IMR-90 (cell line): ENCODE measurements at regions not wholly inside any gene's neighbourhood (a gene's known extent, or its start where the extent isn't known, plus 50 kb on each side); places are given as distances from the start of the nearest gene placed in this dataset.

Experiments
- ATAC-seq: fragments of 200-7000 bp; cut with Tn5 transposase; 2 replicates; pipeline ENCODE4 v1.9.1; 2020; ENCODE audit warnings: low read depth, mild to moderate bottlenecking, moderate library complexity
- BruUV-seq: library from RNA; stranded (reverse); fragments of 400-500 nt; replicated peaks from 2 replicates; lab custom pipeline; 2021; lab: Mats Ljungman, UMichigan
- CTCF ChIA-PET: fragments of 300-600 bp; formaldehyde crosslinking; extraction: SDS; loops from one replicate; lab custom pipeline; 2021; ENCODE audit warnings: antibody characterized with exemption; lab: Yijun Ruan, JAX
- POLR2A ChIA-PET: fragments of 300-600 bp; sonication (Branson Sonifier 250); formaldehyde crosslinking; loops from one replicate; lab custom pipeline; 2022; ENCODE audit warnings: antibody characterized with exemption; ENCODE audit not compliant: unreplicated experiment; lab: Charles Lee
- DNase-seq: peaks from one replicate; pipeline ENCODE4 v3.0.0; 2013
- H2AFZ ChIP-seq: replicated peaks from 2 replicates; pipeline ENCODE3; 2013; ENCODE audit warnings: low read length, mild to moderate bottlenecking; ENCODE audit not compliant: poor library complexity
- H2AK5ac ChIP-seq: 2 replicates; pipeline ENCODE4 v1.6.1; 2013; ENCODE audit warnings: low read depth, low read length, inconsistent platforms
- H2AK9ac ChIP-seq: replicated peaks from 2 replicates; pipeline ENCODE3; 2013; ENCODE audit warnings: mild to moderate bottlenecking, low read depth, low read length, moderate library complexity; ENCODE audit not compliant: poor library complexity
- H2BK120ac ChIP-seq: 2 replicates; pipeline ENCODE4 v1.6.1; 2013; ENCODE audit warnings: low read depth, low read length, inconsistent platforms
- H2BK15ac ChIP-seq: 3 replicates; pipeline ENCODE4 v1.6.1; 2013; ENCODE audit warnings: low read depth, low read length, inconsistent platforms
- H2BK20ac ChIP-seq: 2 replicates; pipeline ENCODE4 v1.6.1; 2013; ENCODE audit warnings: low read depth, mild to moderate bottlenecking, inconsistent platforms, low read length, moderate library complexity
- H2BK5ac ChIP-seq: 2 replicates; pipeline ENCODE4 v1.6.1; 2013; ENCODE audit warnings: mild to moderate bottlenecking, low read depth, low read length, inconsistent platforms; ENCODE audit not compliant: poor library complexity, severe bottlenecking
- H3K14ac ChIP-seq: replicated peaks from 2 replicates; pipeline ENCODE4 v1.6.1; 2013; ENCODE audit warnings: low read depth, low read length, inconsistent platforms
- H3K18ac ChIP-seq: 2 replicates; pipeline ENCODE4 v1.6.1; 2013; ENCODE audit warnings: low read depth, low read length, control low read depth
- H3K23ac ChIP-seq: 2 replicates; pipeline ENCODE4 v1.6.1; 2013; ENCODE audit warnings: low read depth, low read length, inconsistent platforms
- H3K27ac ChIP-seq: 2 replicates; pipeline ENCODE4 v1.5.1; 2013; ENCODE audit warnings: mild to moderate bottlenecking, control low read depth, low read length; ENCODE audit not compliant: insufficient read depth
- H3K27me3 ChIP-seq: 2 replicates; pipeline ENCODE4 v1.6.1; 2013; ENCODE audit warnings: low read length; ENCODE audit not compliant: control insufficient read depth, insufficient read depth
- H3K36me3 ChIP-seq: 2 replicates; pipeline ENCODE4 v1.6.1; 2013; ENCODE audit warnings: low read length, mixed read lengths; ENCODE audit not compliant: control insufficient read depth, insufficient read depth
- H3K4ac ChIP-seq: 2 replicates; pipeline ENCODE4 v1.6.1; 2013; ENCODE audit warnings: low read depth, low read length, inconsistent platforms
- H3K4me1 ChIP-seq: 2 replicates; pipeline ENCODE4 v1.6.1; 2013; ENCODE audit warnings: low read length, mixed read lengths; ENCODE audit not compliant: control insufficient read depth, insufficient read depth
- H3K4me2 ChIP-seq: 2 replicates; pipeline ENCODE4 v1.6.1; 2013; ENCODE audit warnings: low read depth, mild to moderate bottlenecking, control low read depth, low read length, moderate library complexity
- H3K4me3 ChIP-seq: 2 replicates; pipeline ENCODE4 v1.5.1; 2013; ENCODE audit warnings: low read depth, mild to moderate bottlenecking, control low read depth, low read length, moderate library complexity; ENCODE audit not compliant: insufficient read depth
- H3K56ac ChIP-seq: 2 replicates; pipeline ENCODE4 v1.6.1; 2013; ENCODE audit warnings: low read length, inconsistent platforms; ENCODE audit not compliant: insufficient read depth; ENCODE audit errors: extremely low read depth
- H3K79me1 ChIP-seq, 2 experiments: 2 replicates each; pipeline ENCODE4 v1.6.1; 2013; ENCODE audit warnings: low read length in 2 of 2, inconsistent platforms in 1 of 2, low read depth in 1 of 2
- H3K9ac ChIP-seq: 2 replicates; pipeline ENCODE4 v1.6.1; 2013; ENCODE audit warnings: low read depth, low read length, control low read depth
- H3K9me1 ChIP-seq: 2 replicates; pipeline ENCODE4 v1.6.1; 2013; ENCODE audit warnings: low read length, inconsistent platforms; ENCODE audit not compliant: insufficient read depth
- H3K9me3 ChIP-seq: 2 replicates; pipeline ENCODE4 v1.6.1; 2013; ENCODE audit warnings: low read length; ENCODE audit not compliant: control insufficient read depth, insufficient read depth
- H4K20me1 ChIP-seq: 2 replicates; pipeline ENCODE4 v1.6.1; 2013; ENCODE audit warnings: low read length, inconsistent platforms; ENCODE audit not compliant: insufficient read depth
- H4K5ac ChIP-seq: 2 replicates; pipeline ENCODE4 v1.6.1; 2013; ENCODE audit warnings: mild to moderate bottlenecking, low read depth, low read length, control low read depth
- H4K8ac ChIP-seq, 2 experiments: 2 replicates each; pipeline ENCODE4 v1.6.1; 2013; ENCODE audit warnings: low read depth in 2 of 2, low read length in 2 of 2, control low read depth in 1 of 2, inconsistent platforms in 1 of 2
- H4K91ac ChIP-seq: 2 replicates; pipeline ENCODE4 v1.6.1; 2013; ENCODE audit warnings: low read depth, low read length, inconsistent platforms; ENCODE audit not compliant: insufficient read depth
- FOS ChIP-seq: fragments of 150-350 bp; IDR thresholded peaks from 2 replicates; pipeline ENCODE4 v1.6.1; 2016; ENCODE audit warnings: low read depth, low read length
- MAFK ChIP-seq: IDR thresholded peaks from 2 replicates; pipeline ENCODE4 v1.6.1; 2012; ENCODE audit warnings: low read depth, low read length, improper control_type of control experiment
- MAZ ChIP-seq: IDR thresholded peaks from 2 replicates; pipeline ENCODE4 v1.6.1; 2012; ENCODE audit warnings: low read depth, mild to moderate bottlenecking, low read length, improper control_type of control experiment, moderate library complexity, borderline replicate concordance
- NFE2L2 ChIP-seq: fragments of 150-350 bp; IDR thresholded peaks from 2 replicates; pipeline ENCODE4 v1.6.1; 2016; ENCODE audit warnings: low read depth, mild to moderate bottlenecking, low read length
- RCOR1 ChIP-seq: IDR thresholded peaks from 2 replicates; pipeline ENCODE4 v1.6.1; 2012; ENCODE audit warnings: mild to moderate bottlenecking, low read length, improper control_type of control experiment; ENCODE audit not compliant: insufficient replicate concordance
- SMC3 ChIP-seq: fragments of 150-350 bp; IDR thresholded peaks from 2 replicates; pipeline ENCODE4 v1.6.1; 2016; ENCODE audit warnings: low read depth, mild to moderate bottlenecking, antibody characterized with exemption, low read length, moderate library complexity
- USF2 ChIP-seq: fragments of 150-350 bp; IDR thresholded peaks from 2 replicates; pipeline ENCODE4 v1.6.1; 2017; ENCODE audit warnings: mild to moderate bottlenecking, antibody characterized with exemption, low read length, low read depth
- WGBS, 2 experiments: methylation state at CpG; one replicate each; pipeline versions ENCODE4 v1.1.5 to v1.1.7; 2013; ENCODE audit warnings: missing lambda C conversion rate in 2 of 2; ENCODE audit not compliant: insufficient read length in 1 of 2; ENCODE audit errors: extremely low coverage in 2 of 2; 5-methylcytosine and 5-hydroxymethylcytosine counted together
- dilution Hi-C: fragments of 300-500 bp; cut with HindIII; formaldehyde crosslinking; loops from one replicate; pipeline ENCODE4 v1.14.3; 2018; ENCODE audit warnings: low sequenced_read_pairs; ENCODE audit not compliant: unreplicated experiment
- in situ Hi-C: fragments of 300-500 bp; cut with MboI; formaldehyde crosslinking; loops from 3 replicates; pipeline ENCODE4 v1.14.3; 2019; ENCODE audit warnings: low sequenced_read_pairs, inconsistent platforms, mixed read lengths
- intact Hi-C: fragments of 100-400 bp; cut with micrococcal nuclease; formaldehyde crosslinking; loops from 2 replicates; pipeline ENCODE4 v1.10.0; 2022

- Histone ChIP-seq H3K18ac (no peak overlapping the region), H3K36me3 (no peaks in the 10 kb centered on the region), H3K27ac (no peak overlapping the region), H2AFZ (no peak overlapping the region), H4K91ac (no peak overlapping the region), H3K9me1 (no peaks in the 10 kb centered on the region), H3K23ac (no peak overlapping the region), H2BK120ac (no peak overlapping the region), H3K9me3 (peaks cover 3% of the 10 kb centered on the region; the same call in 1 of the 2 replicates), H3K56ac (no peak overlapping the region), H2BK20ac (no peak overlapping the region), H3K14ac (no peak overlapping the region), H4K8ac (no peak overlapping the region), H4K5ac (no peak overlapping the region), H3K27me3 (peaks cover 37% of the 10 kb centered on the region), H2AK9ac (no peak overlapping the region), H2BK5ac (no peak overlapping the region), H4K20me1 (no peaks in the 10 kb centered on the region), H2AK5ac (no peak overlapping the region), H3K79me1 (no peaks in the 10 kb centered on the region), H2BK15ac (no peak overlapping the region), H3K9ac (no peak overlapping the region), H3K4me2 (no peak overlapping the region), H3K4me3 (no peak overlapping the region), H3K4me1 (no peaks in the 10 kb centered on the region), H3K4ac (no peak overlapping the region)
- WGBS, 2 experiments, result 36% methylated on average over 4 of the region's 14 CpGs; no CpG with 5 or more reads in 1 of the 2 experiments
- no peak for TF ChIP-seq FOS
- no peak for TF ChIP-seq USF2
- no peak for TF ChIP-seq MAZ
- no peak for TF ChIP-seq RCOR1
- TF ChIP-seq MAFK, result no peak
- TF ChIP-seq SMC3, result no peak
- TF ChIP-seq NFE2L2, result no peak
- dilution Hi-C loops (no loop called here), in situ Hi-C loops (no loop called here), intact Hi-C loops (no loop called here)
- BruUV-seq, result no TSS peak
- ChIA-PET CTCF (no interaction called here), POLR2A (no interaction called here)
- no peak for DNase-seq
- ATAC-seq, result no peak
These were observed 154.0 kb upstream of the WNT4 start for GRCh38 chr1:22296701-22297591.
